HCT116 (cell line): ENCODE measurements at regions not wholly inside any gene's neighbourhood (a gene's known extent, or its start where the extent isn't known, plus 50 kb on each side); places are given as distances from the start of the nearest gene placed in this dataset.

Experiments
- ATAC-seq: fragments of 200-7000 bp; cut with Tn5 transposase; 2 replicates; pipeline ENCODE4 v1.9.1; 2020; ENCODE audit warnings: mild to moderate bottlenecking, moderate library complexity
- BruUV-seq: library from RNA; stranded (reverse); fragments of 400-500 nt; replicated peaks from 2 replicates; lab custom pipeline; 2021; lab: Mats Ljungman, UMichigan
- CTCF ChIA-PET: fragments of 300-600 bp; sonication (Branson Sonifier 250); formaldehyde crosslinking; loops from one replicate; lab custom pipeline; 2021; ENCODE audit warnings: antibody characterized with exemption; lab: Charles Lee
- POLR2A ChIA-PET: fragments of 300-600, 350-600 bp; sonication (Branson Sonifier 250); formaldehyde crosslinking; loops from one replicate; lab custom pipeline; 2021; ENCODE audit warnings: antibody characterized with exemption; lab: Charles Lee
- RAD21 ChIA-PET, 2 experiments: fragments of 300-600 bp; sonication (Branson Sonifier 250); formaldehyde crosslinking; loops; one replicate each; lab custom pipeline; 2023; ENCODE audit warnings: low total read pairs in 2 of 2; ENCODE audit not compliant: uncharacterized antibody in 2 of 2, unreplicated experiment in 2 of 2, low non-redundant PET in 1 of 2; lab: Charles Lee
- DNase-seq: peaks from one replicate; pipeline ENCODE4 v3.0.0-alpha.2; 2010; ENCODE audit warnings: low read depth, low spot score
- H2AFZ ChIP-seq: fragments of 200-600 bp; shearing (Covaris generic), sonication (generic); 2 replicates; pipeline ENCODE4 v1.6.1; 2017; ENCODE audit warnings: low read depth, mixed run types, mixed read lengths, antibody characterized with exemption, low read length; ENCODE audit not compliant: poor library complexity, severe bottlenecking
- H3K27ac ChIP-seq: 2 replicates; pipeline ENCODE4 v1.5.1; 2012; ENCODE audit warnings: low read depth, low read length
- H3K27me3 ChIP-seq: fragments of 200-600 bp; sonication (generic); 2 replicates; pipeline ENCODE4 v1.6.1; 2016; ENCODE audit warnings: mixed run types, low read length, mixed read lengths; ENCODE audit not compliant: insufficient read depth
- H3K36me3 ChIP-seq, 2 experiments: fragments of 200-500 bp in 1 of 2; fragments of 200-600 bp in 1 of 2; sonication (Bioruptor generic) in 1 of 2; sonication (generic) in 1 of 2; 2 replicates each; pipeline versions ENCODE4 v1.5.1 to v1.6.1; 2014 to 2016; ENCODE audit warnings: low read length in 2 of 2, inconsistent platforms in 1 of 2, mixed read lengths in 1 of 2, mixed run types in 1 of 2; ENCODE audit not compliant: insufficient read depth in 2 of 2, control insufficient read depth in 1 of 2
- H3K4me1 ChIP-seq, 2 experiments: fragments of 200-600 bp in 1 of 2; sonication (generic) in 1 of 2; 2 replicates each; pipeline versions ENCODE4 v1.5.1 to v1.6.1; 2012 to 2017; ENCODE audit warnings: low read length in 2 of 2, inconsistent platforms in 1 of 2, mild to moderate bottlenecking in 1 of 2, mixed read lengths in 1 of 2, mixed run types in 1 of 2, moderate library complexity in 1 of 2; ENCODE audit not compliant: insufficient read depth in 2 of 2, control insufficient read depth in 1 of 2
- H3K4me2 ChIP-seq: fragments of 200-600 bp; sonication (generic); 2 replicates; pipeline ENCODE4 v1.6.1; 2017; ENCODE audit warnings: mixed run types, low read length, mixed read lengths
- H3K4me3 ChIP-seq, 2 experiments: fragments of 200-600 bp in 1 of 2; sonication (generic) in 1 of 2; replicated peaks in 1 of 2; 2 replicates each; pipeline ENCODE4 v1.5.1; 2011 to 2016; ENCODE audit warnings: low read length in 2 of 2, control low read depth in 1 of 2, low read depth in 1 of 2, mild to moderate bottlenecking in 1 of 2, mixed read lengths in 1 of 2, mixed run types in 1 of 2
- H3K79me2 ChIP-seq: fragments of 200-600 bp; sonication (generic); 2 replicates; pipeline ENCODE4 v1.6.1; 2017; ENCODE audit warnings: mild to moderate bottlenecking, mixed run types, low read length, moderate library complexity, mixed read lengths; ENCODE audit not compliant: insufficient read depth
- H3K9ac ChIP-seq: fragments of 200-600 bp; sonication (generic); 2 replicates; pipeline ENCODE4 v1.6.1; 2016; ENCODE audit warnings: low read length, mixed read lengths
- H3K9me2 ChIP-seq: fragments of 200-600 bp; sonication (generic), shearing (Covaris generic); 2 replicates; pipeline ENCODE4 v1.6.1; 2017; ENCODE audit warnings: mixed run types, mild to moderate bottlenecking, moderate library complexity; ENCODE audit not compliant: insufficient read depth
- H3K9me3 ChIP-seq, 2 experiments: fragments of 200-500 bp in 1 of 2; fragments of 200-600 bp in 1 of 2; sonication (Bioruptor generic) in 1 of 2; sonication (generic) in 1 of 2; 2 replicates each; pipeline ENCODE4 v1.6.1; 2014 to 2017; ENCODE audit warnings: low read length in 2 of 2, mixed read lengths in 2 of 2, inconsistent platforms in 1 of 2, low read depth in 1 of 2, mild to moderate bottlenecking in 1 of 2, mixed run types in 1 of 2, moderate library complexity in 1 of 2; ENCODE audit not compliant: control insufficient read depth in 1 of 2, insufficient read depth in 1 of 2
- H4K20me1 ChIP-seq: fragments of 200-600 bp; sonication (generic), shearing (Covaris generic); 2 replicates; pipeline ENCODE4 v1.6.1; 2017; ENCODE audit warnings: mixed run types, mild to moderate bottlenecking, moderate library complexity; ENCODE audit not compliant: insufficient read depth
- ATF3 ChIP-seq: IDR thresholded peaks from 2 replicates; pipeline ENCODE4 v1.6.1; 2012
- CTCF ChIP-seq, 3 experiments: fragments of 200-600 bp in 1 of 3; sonication (generic) in 1 of 3; IDR thresholded peaks in 2 of 3; conservative IDR thresholded peaks in 1 of 3; 2 replicates each; pipeline ENCODE4 v1.5.1; 2012 to 2017; ENCODE audit warnings: low read depth in 2 of 3, low read length in 2 of 3, antibody characterized with exemption in 1 of 3, borderline replicate concordance in 1 of 3, control low read depth in 1 of 3, mild to moderate bottlenecking in 1 of 3, mixed read lengths in 1 of 3, mixed run types in 1 of 3, moderate library complexity in 1 of 3; ENCODE audit not compliant: insufficient read depth in 1 of 3
- EGR1 ChIP-seq: IDR thresholded peaks from 2 replicates; pipeline ENCODE4 v1.6.1; 2012; ENCODE audit warnings: low read depth
- EZH2phosphoT487 ChIP-seq: fragments of 200-600 bp; IDR thresholded peaks from 2 replicates; pipeline ENCODE4 v1.6.1; 2018; ENCODE audit warnings: antibody characterized with exemption, borderline replicate concordance
- FOSL1 ChIP-seq: IDR thresholded peaks from 2 replicates; pipeline ENCODE4 v1.6.1; 2012; ENCODE audit warnings: low read depth
- MAX ChIP-seq: IDR thresholded peaks from 2 replicates; pipeline ENCODE4 v1.6.1; 2012
- POLR2A ChIP-seq: IDR thresholded peaks from 2 replicates; pipeline ENCODE4 v1.7.0; 2011; ENCODE audit warnings: borderline replicate concordance; ENCODE audit not compliant: insufficient read depth, insufficient read length; ENCODE audit errors: extremely low read depth
- SIN3A ChIP-seq: IDR thresholded peaks from 2 replicates; pipeline ENCODE4 v1.6.1; 2012; ENCODE audit warnings: low read depth
- SP1 ChIP-seq: IDR thresholded peaks from 2 replicates; pipeline ENCODE4 v1.6.1; 2012; ENCODE audit warnings: low read depth
- TCF7L2 ChIP-seq: IDR thresholded peaks from 2 replicates; pipeline ENCODE4 v1.7.0; 2011; ENCODE audit warnings: borderline replicate concordance, inconsistent platforms; ENCODE audit not compliant: insufficient read depth, insufficient read length; ENCODE audit errors: extremely low read depth
- YY1 ChIP-seq: IDR thresholded peaks from 2 replicates; pipeline ENCODE4 v1.6.1; 2011; ENCODE audit warnings: low read length, low read depth, moderate library complexity, mild to moderate bottlenecking; ENCODE audit not compliant: insufficient replicate concordance; ENCODE audit errors: extremely low read depth
- ZFX ChIP-seq: fragments of 450-650 bp; IDR thresholded peaks from 2 replicates; pipeline ENCODE4 v1.6.1; 2017
- ZNF274 ChIP-seq: fragments of 200-500 bp; sonication (Bioruptor generic); IDR thresholded peaks from 2 replicates; pipeline ENCODE4 v1.6.1; 2014; ENCODE audit warnings: mild to moderate bottlenecking, low read depth, low read length, inconsistent platforms
- intact Hi-C: fragments of 100-400 bp; cut with micrococcal nuclease; formaldehyde crosslinking; loops from 2 replicates; pipeline ENCODE4 v1.10.0; 2022

- ATAC-seq = no peak
- no peaks in the 10 kb centered on the region for H3K9me2 ChIP-seq
- no peak for TF ChIP-seq SP1
- no peak for TF ChIP-seq ZFX
- no peak for TF ChIP-seq FOSL1
- no peak for TF ChIP-seq EGR1
- no peak for TF ChIP-seq SIN3A
- TF ChIP-seq CTCF (IDR thresholded peaks at IDR 0.05 in 2 of 3, conservative IDR thresholded peaks at IDR 0.05 in 1 of 3; ENCODE audit: borderline replicate concordance in 1 of 3, insufficient read depth in 1 of 3, low read depth in 2 of 3, low read length in 2 of 3) = no peak
- no peak for TF ChIP-seq YY1
- no peak for TF ChIP-seq TCF7L2
- no peak for TF ChIP-seq ATF3
- no peak for TF ChIP-seq MAX
- TF ChIP-seq ZNF274 = no peak
- no peak for TF ChIP-seq POLR2A
- TF ChIP-seq EZH2phosphoT487 = no peak
- TF ChIP-seq, all 23 proteins: peak for 0
- Histone ChIP-seq H4K20me1 (no peaks in the 10 kb centered on the region), H3K27me3 (peaks cover 25% of the 10 kb centered on the region), H3K4me3 (no peak overlapping the region), H3K9me3 (no peaks in the 10 kb centered on the region), H3K4me1 (no peaks in the 10 kb centered on the region), H3K27ac (no peak overlapping the region), H3K4me2 (no peak overlapping the region), H3K79me2 (no peaks in the 10 kb centered on the region), H3K9ac (no peak overlapping the region), H2AFZ (no peak overlapping the region), H3K36me3 (no peaks in the 10 kb centered on the region)
- intact Hi-C loops = no loop called here
- BruUV-seq = no TSS peak
- no peak for DNase-seq
- ChIA-PET POLR2A (no interaction called here), CTCF (no interaction called here), RAD21 (no interaction called here)
Measured at GRCh38 chr3:135383301-135383700, 582.2 kb upstream of the PPP2R3A start.
